ENCODE measurements at regions not wholly inside any gene's neighbourhood (a gene's known extent, or its start where the extent isn't known, plus 50 kb on each side); places are given as distances from the start of the nearest gene placed in this dataset.

- no peaks in the 10 kb centered on the region for H3K36me3 ChIP-seq (ENCODE audit: insufficient read depth, low read length)
- no peak overlapping the region for H3K4me3 ChIP-seq (ENCODE audit: low read length)
- no peak overlapping the region for H3K9ac ChIP-seq (ENCODE audit: low read length)
- no peaks in the 10 kb centered on the region for H4K20me1 ChIP-seq (ENCODE audit: insufficient read depth)
- no peak overlapping the region for H3K27ac ChIP-seq (ENCODE audit: low read length)
- no peak for TF ChIP-seq SMC3 (conservative IDR thresholded peaks at IDR 0.05; ENCODE audit: poor library complexity)
- TF ChIP-seq, protein P1, sequence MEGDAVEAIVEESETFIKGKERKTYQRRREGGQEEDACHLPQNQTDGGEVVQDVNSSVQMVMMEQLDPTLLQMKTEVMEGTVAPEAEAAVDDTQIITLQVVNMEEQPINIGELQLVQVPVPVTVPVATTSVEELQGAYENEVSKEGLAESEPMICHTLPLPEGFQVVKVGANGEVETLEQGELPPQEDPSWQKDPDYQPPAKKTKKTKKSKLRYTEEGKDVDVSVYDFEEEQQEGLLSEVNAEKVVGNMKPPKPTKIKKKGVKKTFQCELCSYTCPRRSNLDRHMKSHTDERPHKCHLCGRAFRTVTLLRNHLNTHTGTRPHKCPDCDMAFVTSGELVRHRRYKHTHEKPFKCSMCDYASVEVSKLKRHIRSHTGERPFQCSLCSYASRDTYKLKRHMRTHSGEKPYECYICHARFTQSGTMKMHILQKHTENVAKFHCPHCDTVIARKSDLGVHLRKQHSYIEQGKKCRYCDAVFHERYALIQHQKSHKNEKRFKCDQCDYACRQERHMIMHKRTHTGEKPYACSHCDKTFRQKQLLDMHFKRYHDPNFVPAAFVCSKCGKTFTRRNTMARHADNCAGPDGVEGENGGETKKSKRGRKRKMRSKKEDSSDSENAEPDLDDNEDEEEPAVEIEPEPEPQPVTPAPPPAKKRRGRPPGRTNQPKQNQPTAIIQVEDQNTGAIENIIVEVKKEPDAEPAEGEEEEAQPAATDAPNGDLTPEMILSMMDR (IDR thresholded peaks at IDR 0.05; ENCODE audit: poor library complexity, severe bottlenecking) = no peak
- no peak for TF ChIP-seq TAF1 (IDR thresholded peaks at IDR 0.05; ENCODE audit: low read depth)
- TF ChIP-seq EZH2 (IDR thresholded peaks at IDR 0.05; ENCODE audit: borderline replicate concordance, insufficient read depth, low read length, poor library complexity, severe bottlenecking) = no peak
- no peak for TF ChIP-seq POLR2AphosphoS5 (IDR thresholded peaks at IDR 0.05)
- TF ChIP-seq MXI1 (conservative IDR thresholded peaks at IDR 0.05; ENCODE audit: poor library complexity, severe bottlenecking) = no peak
- TF ChIP-seq, protein P2, sequence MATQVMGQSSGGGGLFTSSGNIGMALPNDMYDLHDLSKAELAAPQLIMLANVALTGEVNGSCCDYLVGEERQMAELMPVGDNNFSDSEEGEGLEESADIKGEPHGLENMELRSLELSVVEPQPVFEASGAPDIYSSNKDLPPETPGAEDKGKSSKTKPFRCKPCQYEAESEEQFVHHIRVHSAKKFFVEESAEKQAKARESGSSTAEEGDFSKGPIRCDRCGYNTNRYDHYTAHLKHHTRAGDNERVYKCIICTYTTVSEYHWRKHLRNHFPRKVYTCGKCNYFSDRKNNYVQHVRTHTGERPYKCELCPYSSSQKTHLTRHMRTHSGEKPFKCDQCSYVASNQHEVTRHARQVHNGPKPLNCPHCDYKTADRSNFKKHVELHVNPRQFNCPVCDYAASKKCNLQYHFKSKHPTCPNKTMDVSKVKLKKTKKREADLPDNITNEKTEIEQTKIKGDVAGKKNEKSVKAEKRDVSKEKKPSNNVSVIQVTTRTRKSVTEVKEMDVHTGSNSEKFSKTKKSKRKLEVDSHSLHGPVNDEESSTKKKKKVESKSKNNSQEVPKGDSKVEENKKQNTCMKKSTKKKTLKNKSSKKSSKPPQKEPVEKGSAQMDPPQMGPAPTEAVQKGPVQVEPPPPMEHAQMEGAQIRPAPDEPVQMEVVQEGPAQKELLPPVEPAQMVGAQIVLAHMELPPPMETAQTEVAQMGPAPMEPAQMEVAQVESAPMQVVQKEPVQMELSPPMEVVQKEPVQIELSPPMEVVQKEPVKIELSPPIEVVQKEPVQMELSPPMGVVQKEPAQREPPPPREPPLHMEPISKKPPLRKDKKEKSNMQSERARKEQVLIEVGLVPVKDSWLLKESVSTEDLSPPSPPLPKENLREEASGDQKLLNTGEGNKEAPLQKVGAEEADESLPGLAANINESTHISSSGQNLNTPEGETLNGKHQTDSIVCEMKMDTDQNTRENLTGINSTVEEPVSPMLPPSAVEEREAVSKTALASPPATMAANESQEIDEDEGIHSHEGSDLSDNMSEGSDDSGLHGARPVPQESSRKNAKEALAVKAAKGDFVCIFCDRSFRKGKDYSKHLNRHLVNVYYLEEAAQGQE (IDR thresholded peaks at IDR 0.05; ENCODE audit: borderline replicate concordance) = no peak
- no peak for TF ChIP-seq RAD21 (conservative IDR thresholded peaks at IDR 0.05)
- TF ChIP-seq EP300 (conservative IDR thresholded peaks at IDR 0.05; ENCODE audit: poor library complexity, severe bottlenecking) = no peak
- no peaks in the 10 kb centered on the region for H3K79me2 ChIP-seq (replicated peaks; ENCODE audit: insufficient read depth, low read length)
- H3K4me2 ChIP-seq (ENCODE audit: low read length) = no peak overlapping the region
- no peaks in the 10 kb centered on the region for H3F3A ChIP-seq (ENCODE audit: insufficient read depth, low read length, poor library complexity, severe bottlenecking)
- no peaks in the 10 kb centered on the region for H3K9me3 ChIP-seq (ENCODE audit: low read length)
- H3K9me2 ChIP-seq (ENCODE audit: insufficient read depth, low read length) = no peaks in the 10 kb centered on the region
- H3K27me3 ChIP-seq (ENCODE audit: insufficient read depth, low read depth, low read length) = no peaks in the 10 kb centered on the region
- H2AFZ ChIP-seq (ENCODE audit: low read depth, low read length) = no peak overlapping the region
Observed at GRCh38 chr1:72634946-72635345, 352.6 kb upstream of the NEGR1 start.

DNA sequence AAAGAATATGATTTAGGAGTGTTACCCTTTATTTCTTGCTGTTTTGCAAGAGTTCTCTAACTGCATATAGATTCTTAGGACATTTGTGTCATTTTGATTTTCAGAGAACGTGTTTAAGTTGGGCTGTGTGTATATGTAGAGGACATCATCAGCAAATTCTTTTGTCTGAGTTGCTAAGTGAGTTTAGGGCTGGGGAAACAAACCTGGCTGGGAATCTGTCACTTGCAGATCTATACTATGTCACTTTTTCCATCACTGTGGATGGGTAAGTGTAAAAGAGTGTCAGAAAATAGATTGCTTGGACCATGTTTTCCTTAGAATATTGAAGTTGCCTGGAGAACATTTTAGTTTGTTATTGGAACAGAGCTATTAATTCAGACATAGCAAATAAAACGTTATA is 349.1 kb upstream of the NEGR1 start:
- H3K27ac ChIP-seq (ENCODE audit: low read length) = peak overlapping the region; percentile 4
- H3K9ac ChIP-seq (ENCODE audit: low read length) = no peak overlapping the region
- no peaks in the 10 kb centered on the region for H3K9me3 ChIP-seq (ENCODE audit: low read length)
- H2AFZ ChIP-seq (ENCODE audit: low read depth, low read length) = no peak overlapping the region
- H3K9me2 ChIP-seq (ENCODE audit: insufficient read depth, low read length) = no peaks in the 10 kb centered on the region
- H3K4me3 ChIP-seq (ENCODE audit: low read length) = no peak overlapping the region
- H4K20me1 ChIP-seq (ENCODE audit: insufficient read depth) = no peaks in the 10 kb centered on the region
- H3K79me2 ChIP-seq (replicated peaks; ENCODE audit: insufficient read depth, low read length) = no peaks in the 10 kb centered on the region
- TF ChIP-seq POLR2AphosphoS5 (IDR thresholded peaks at IDR 0.05) = no peak
- TF ChIP-seq, protein P1 (IDR thresholded peaks at IDR 0.05; ENCODE audit: poor library complexity, severe bottlenecking) = no peak
- TF ChIP-seq TAF1 (IDR thresholded peaks at IDR 0.05; ENCODE audit: low read depth) = no peak
- TF ChIP-seq MXI1 (conservative IDR thresholded peaks at IDR 0.05; ENCODE audit: poor library complexity, severe bottlenecking) = no peak
- no peak for TF ChIP-seq EP300 (conservative IDR thresholded peaks at IDR 0.05; ENCODE audit: poor library complexity, severe bottlenecking)
- TF ChIP-seq RAD21 (conservative IDR thresholded peaks at IDR 0.05) = no peak
- H3K36me3 ChIP-seq (ENCODE audit: insufficient read depth, low read length) = no peaks in the 10 kb centered on the region
- no peak overlapping the region for H3K4me2 ChIP-seq (ENCODE audit: low read length)
- no peaks in the 10 kb centered on the region for H3F3A ChIP-seq (ENCODE audit: insufficient read depth, low read length, poor library complexity, severe bottlenecking)
- H3K27me3 ChIP-seq (ENCODE audit: insufficient read depth, low read depth, low read length) = no peaks in the 10 kb centered on the region
